Activated CD4-positive, alpha-beta memory T cell treated with anti-CD3 and anti-CD28 coated beads for 36 hours (primary cell): ENCODE measurements at regions not wholly inside any gene's neighbourhood (a gene's known extent, or its start where the extent isn't known, plus 50 kb on each side); places are given as distances from the start of the nearest gene placed in this dataset.
"Not testable (repeated sequence)": the region's sequence is repeated elsewhere in the genome, so short reads cannot be mapped to it uniquely, and the experiment has no call there.

Experiments
- CTCF ChIA-PET: fragments of 350-600 bp; sonication (Branson Sonifier 250); formaldehyde crosslinking; loops from one replicate; lab custom pipeline; 2021; ENCODE audit warnings: antibody characterized with exemption, inconsistent platforms; lab: Charles Lee
- POLR2A ChIA-PET: fragments of 350-600 bp; sonication (Branson Sonifier 250); formaldehyde crosslinking; loops from one replicate; lab custom pipeline; 2021; ENCODE audit warnings: antibody characterized with exemption; lab: Charles Lee
- DNase-seq: peaks from one replicate; pipeline ENCODE4 v3.0.0-alpha.2; 2020
- H3K27ac Mint-ChIP-seq: one replicate; pipeline ENCODE4 v1.8.0; 2021; ENCODE audit warnings: mixed read lengths
- H3K27me3 Mint-ChIP-seq: one replicate; pipeline ENCODE4 v1.8.0; 2021; ENCODE audit warnings: mixed read lengths
- H3K36me3 Mint-ChIP-seq: one replicate; pipeline ENCODE4 v1.8.0; 2021; ENCODE audit warnings: mixed read lengths
- H3K4me1 Mint-ChIP-seq: one replicate; pipeline ENCODE4 v1.8.0; 2021; ENCODE audit warnings: low read depth, mixed read lengths
- H3K4me3 Mint-ChIP-seq: one replicate; pipeline ENCODE4 v1.8.0; 2021; ENCODE audit warnings: mild to moderate bottlenecking, mixed read lengths
- H3K9me3 Mint-ChIP-seq: one replicate; pipeline ENCODE4 v1.8.0; 2021; ENCODE audit warnings: mixed read lengths
- intact Hi-C: fragments of 100-400 bp; cut with micrococcal nuclease; formaldehyde crosslinking; loops from one replicate; pipeline ENCODE4 v1.15.1; 2023

DNA sequence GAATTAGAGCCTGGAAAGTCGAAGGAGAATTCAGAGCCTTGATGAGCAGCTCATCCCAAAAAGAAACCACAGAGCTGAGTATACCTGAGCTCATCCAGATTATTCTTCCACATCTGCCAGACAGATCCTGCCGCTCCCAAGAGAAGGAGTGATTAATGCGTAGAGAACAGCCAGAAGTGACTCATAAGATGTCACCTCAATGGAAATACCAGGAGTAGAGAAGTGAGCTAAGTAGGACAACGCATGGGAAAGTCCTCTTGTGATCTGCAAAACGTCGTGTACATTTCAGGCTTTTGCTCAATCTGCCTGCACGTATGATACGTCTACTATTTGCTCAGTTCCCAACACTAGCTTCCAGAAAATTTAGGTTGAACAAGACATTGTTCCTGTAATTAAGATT lies 230.5 kb upstream of the AUTS2 start:
- Mint-ChIP-seq H3K27me3 (no peaks in the 10 kb centered on the region), H3K4me3 (no peak overlapping the region), H3K4me1 (no peaks in the 10 kb centered on the region), H3K27ac (no peak overlapping the region), H3K9me3 (peaks cover 2% of the 10 kb centered on the region), H3K36me3 (no peaks in the 10 kb centered on the region)
- no peak for DNase-seq
- intact Hi-C loops, result no loop called here
- ChIA-PET CTCF (no interaction called here), POLR2A (no interaction called here)

DNA sequence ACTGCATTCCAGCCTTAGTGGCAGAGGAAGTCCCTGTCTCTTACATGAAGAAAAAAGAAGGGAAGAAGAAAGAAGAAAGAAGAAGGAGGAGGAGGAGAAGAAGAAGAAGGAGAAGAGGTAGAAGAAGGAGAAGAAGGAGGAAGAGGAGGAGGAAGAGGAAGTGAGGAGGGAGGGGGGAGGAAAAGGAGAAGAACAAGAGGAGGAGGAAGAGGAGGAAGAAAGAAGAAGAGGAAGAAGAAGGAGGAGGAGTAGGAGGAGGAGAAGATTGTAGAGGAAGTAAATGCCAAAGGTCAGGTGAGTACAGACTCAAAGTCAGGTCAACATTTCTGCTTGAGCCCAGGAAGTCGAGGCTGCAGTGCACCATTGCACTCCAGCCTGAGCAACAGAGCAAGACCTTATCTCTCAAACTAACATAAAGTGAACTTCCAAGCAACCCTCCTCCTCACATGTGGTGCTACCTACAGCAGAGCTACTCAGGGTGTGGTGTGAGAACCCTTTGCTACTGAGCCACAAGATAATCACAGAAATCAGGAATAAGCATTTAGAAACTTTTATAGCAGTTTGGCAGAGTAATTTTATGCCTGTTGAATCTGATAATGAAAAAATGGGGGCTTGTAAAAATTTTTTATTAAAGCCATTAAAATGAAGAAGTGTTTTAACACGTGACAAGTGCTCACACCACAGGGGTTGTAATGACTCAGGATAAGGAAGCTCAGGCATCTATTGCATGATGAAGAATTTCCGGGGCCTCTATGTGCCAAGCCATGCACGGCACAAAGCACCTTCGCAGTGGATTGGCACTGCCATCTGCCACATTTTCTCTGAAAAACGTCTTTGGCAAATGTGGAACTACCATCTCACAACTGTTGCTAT lies 224.9 kb upstream of the AUTS2 start:
- Mint-ChIP-seq H3K9me3 (peaks cover 4% of the 10 kb centered on the region), H3K27me3 (no peaks in the 10 kb centered on the region), H3K4me3 (no peak overlapping the region), H3K36me3 (no peaks in the 10 kb centered on the region), H3K27ac (no peak overlapping the region), H3K4me1 (no peaks in the 10 kb centered on the region)
- intact Hi-C loops, result no loop called here
- POLR2A ChIA-PET, result no interaction called here
- DNase-seq, result no peak
- CTCF ChIA-PET, result no interaction called here

DNA sequence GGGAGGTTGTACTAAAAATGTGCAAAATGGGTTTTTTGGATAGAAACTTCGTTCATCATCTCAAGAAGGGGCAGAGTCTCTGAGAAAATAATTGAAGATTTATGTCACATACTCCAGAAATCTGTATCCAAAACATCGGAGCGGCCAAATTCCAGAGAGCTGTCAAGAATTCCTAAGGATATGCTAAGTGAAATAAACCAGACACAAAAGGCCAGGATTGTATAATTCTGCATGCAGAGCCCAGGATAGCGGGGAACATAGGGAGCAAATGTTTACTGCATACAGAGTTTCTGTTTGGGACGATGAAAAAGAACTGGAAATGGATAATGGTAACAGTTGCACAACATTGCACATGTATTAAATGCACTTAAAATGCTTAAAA lies 224.2 kb upstream of the AUTS2 start:
- Mint-ChIP-seq H3K27me3 (no peaks in the 10 kb centered on the region), H3K4me3 (no peak overlapping the region), H3K4me1 (no peaks in the 10 kb centered on the region), H3K27ac (no peak overlapping the region), H3K9me3 (peaks cover 7% of the 10 kb centered on the region), H3K36me3 (no peaks in the 10 kb centered on the region)
- ChIA-PET POLR2A (no interaction called here), CTCF (no interaction called here)
- intact Hi-C loops, result no loop called here
- DNase-seq, result no peak

DNA sequence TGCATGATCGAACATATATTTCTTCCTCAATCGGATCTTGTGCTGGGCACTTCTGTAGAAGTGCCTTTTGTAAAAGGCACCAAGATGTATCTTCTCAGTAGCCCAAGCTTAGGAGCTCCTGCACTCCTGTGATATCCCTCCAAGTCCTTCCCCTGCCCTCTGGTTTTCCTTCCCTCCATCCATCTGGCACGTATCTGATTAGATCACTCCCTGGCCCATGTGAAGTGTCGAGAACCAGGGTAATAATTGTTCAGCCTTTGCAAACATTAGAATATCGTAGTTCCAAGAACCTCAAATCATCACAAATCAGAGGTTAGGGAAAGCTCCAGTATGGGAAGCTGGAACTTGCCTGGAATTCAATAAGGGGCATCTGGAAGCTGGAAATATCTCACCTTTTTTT lies 221.1 kb upstream of the AUTS2 start:
- Mint-ChIP-seq H3K36me3 (no peaks in the 10 kb centered on the region), H3K27me3 (no peaks in the 10 kb centered on the region), H3K4me3 (no peak overlapping the region), H3K9me3 (peaks cover 5% of the 10 kb centered on the region), H3K4me1 (no peaks in the 10 kb centered on the region), H3K27ac (no peak overlapping the region)
- ChIA-PET POLR2A (no interaction called here), CTCF (no interaction called here)
- no peak for DNase-seq
- intact Hi-C loops, result no loop called here

DNA sequence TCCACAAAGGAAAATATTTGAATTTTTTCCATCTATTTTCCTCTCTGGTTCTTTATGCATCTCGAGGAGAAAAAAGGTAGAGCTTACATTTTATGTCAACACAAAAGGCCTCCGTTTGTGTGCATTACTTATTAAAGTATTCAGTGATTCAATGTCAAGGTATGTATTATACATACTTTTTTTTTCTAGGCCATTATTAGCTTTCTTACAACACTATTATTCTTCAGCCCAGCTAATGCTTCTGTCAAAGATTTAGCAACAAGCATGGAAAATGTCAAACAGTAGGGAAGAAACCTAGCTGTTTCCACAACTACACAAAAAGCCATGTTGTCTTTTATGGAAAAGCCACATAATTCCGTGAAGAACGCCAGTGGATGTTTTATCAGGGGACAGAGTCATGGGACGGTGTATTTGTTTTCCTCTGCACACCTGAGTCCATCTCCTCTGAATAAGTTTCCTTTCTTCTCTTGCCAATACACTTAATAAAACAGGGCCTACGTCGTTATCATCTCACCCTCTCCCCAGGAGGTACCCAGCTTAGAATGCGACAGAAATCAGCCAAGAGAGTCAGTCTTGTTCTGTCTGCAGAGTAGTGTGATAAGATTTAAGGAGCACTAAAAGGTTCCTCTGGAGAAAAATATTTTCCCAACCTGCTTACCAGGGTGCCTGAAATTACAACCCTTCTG lies 209.7 kb upstream of the AUTS2 start:
- intact Hi-C loops, result no loop called here
- no peak for DNase-seq
- no peaks in the 10 kb centered on the region for H3K27me3 Mint-ChIP-seq
- peaks cover 2% of the 10 kb centered on the region for H3K9me3 Mint-ChIP-seq
- ChIA-PET POLR2A (no interaction called here), CTCF (no interaction called here)
- no peaks in the 10 kb centered on the region for H3K4me1 Mint-ChIP-seq
- no peak overlapping the region for H3K4me3 Mint-ChIP-seq
- no peaks in the 10 kb centered on the region for H3K36me3 Mint-ChIP-seq
- H3K27ac Mint-ChIP-seq, result no peak overlapping the region

DNA sequence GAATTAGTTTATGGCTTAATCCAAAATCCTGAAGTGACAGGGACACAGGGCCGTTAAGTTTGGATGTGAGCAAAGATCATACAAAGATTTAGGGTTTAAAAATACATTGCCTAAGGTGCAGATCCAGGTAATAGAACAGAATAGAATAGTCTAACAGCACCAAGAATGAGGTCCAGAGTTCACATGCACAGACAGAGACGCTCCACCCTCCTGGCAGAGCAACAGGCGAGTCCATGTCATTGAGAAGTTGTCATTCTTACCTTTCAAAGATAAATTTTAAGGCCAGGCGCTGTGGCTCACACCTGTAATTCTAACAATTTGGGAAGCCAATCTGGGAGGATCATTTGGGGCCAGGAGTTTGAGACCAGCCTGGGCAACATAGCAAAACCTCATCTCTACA lies 209.1 kb upstream of the AUTS2 start:
- DNase-seq, result no peak
- H3K27ac Mint-ChIP-seq, result no peak overlapping the region
- no peak overlapping the region for H3K4me3 Mint-ChIP-seq
- intact Hi-C loops, result no loop called here
- CTCF ChIA-PET, result no interaction called here
- no peaks in the 10 kb centered on the region for H3K4me1 Mint-ChIP-seq
- POLR2A ChIA-PET, result no interaction called here
- no peaks in the 10 kb centered on the region for H3K27me3 Mint-ChIP-seq
- no peaks in the 10 kb centered on the region for H3K36me3 Mint-ChIP-seq
- H3K9me3 Mint-ChIP-seq, result peaks cover 2% of the 10 kb centered on the region

DNA sequence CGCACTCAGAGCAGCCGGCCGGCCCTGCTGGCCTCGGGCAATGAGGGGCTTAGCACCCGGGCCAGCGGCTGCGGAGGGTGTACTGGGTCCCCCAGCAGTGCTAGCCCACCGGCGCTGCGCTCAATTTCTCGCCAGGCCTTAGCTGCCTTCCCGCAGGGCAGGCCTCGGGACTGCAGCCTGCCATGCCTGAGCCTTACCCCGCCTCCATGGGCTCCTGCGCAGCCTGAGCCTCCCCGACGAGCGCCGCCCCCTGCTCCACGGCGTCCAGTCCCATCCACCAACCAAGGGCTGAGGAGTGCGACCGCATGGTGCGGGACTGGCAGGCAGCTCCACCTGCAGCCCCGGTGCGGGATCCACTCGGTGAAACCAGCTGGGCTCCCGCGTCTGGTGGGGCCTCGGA lies 204.4 kb upstream of the AUTS2 start:
- DNase-seq, CTCF ChIA-PET, H3K36me3 Mint-ChIP-seq, H3K27me3 Mint-ChIP-seq, POLR2A ChIA-PET, H3K27ac Mint-ChIP-seq, H3K4me3 Mint-ChIP-seq, H3K4me1 Mint-ChIP-seq, H3K9me3 Mint-ChIP-seq, intact Hi-C loops: not testable (repeated sequence)

DNA sequence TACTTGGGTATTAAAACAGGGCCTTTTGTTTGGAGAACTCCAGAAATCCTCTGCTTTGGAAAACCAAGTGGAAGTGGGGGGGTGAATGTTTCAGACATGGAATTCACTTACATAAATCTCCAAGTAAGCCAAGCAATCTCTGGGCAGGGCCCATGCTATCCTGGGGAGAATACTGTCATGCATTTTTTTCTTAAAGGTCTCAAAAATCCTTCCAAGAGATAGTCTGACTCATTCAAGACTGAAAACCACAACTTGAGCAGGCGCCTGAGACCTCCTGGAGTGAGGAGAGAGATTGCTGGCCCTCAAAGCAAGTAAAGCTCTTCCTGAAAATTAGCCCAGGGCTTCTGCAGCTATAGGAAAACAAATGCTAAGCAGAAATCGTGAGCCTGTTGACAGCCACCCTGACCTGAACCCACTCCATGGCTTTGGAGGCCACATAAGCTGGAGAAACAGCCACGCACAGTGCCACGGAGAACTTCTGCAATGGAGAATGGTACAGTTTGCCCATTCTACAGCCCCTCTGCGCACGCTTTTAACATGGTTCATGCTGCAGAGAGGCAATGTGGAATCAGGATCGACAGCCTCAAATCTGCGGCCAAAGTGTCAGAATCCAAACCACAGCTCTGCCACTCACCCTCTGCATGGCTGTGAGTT lies 203.1 kb upstream of the AUTS2 start:
- Mint-ChIP-seq H3K27ac (no peak overlapping the region), H3K4me3 (no peak overlapping the region), H3K36me3 (no peaks in the 10 kb centered on the region), H3K27me3 (no peaks in the 10 kb centered on the region), H3K9me3 (peaks cover 2% of the 10 kb centered on the region), H3K4me1 (no peaks in the 10 kb centered on the region)
- no peak for DNase-seq
- POLR2A ChIA-PET, result no interaction called here
- CTCF ChIA-PET, result no interaction called here
- intact Hi-C loops, result no loop called here

DNA sequence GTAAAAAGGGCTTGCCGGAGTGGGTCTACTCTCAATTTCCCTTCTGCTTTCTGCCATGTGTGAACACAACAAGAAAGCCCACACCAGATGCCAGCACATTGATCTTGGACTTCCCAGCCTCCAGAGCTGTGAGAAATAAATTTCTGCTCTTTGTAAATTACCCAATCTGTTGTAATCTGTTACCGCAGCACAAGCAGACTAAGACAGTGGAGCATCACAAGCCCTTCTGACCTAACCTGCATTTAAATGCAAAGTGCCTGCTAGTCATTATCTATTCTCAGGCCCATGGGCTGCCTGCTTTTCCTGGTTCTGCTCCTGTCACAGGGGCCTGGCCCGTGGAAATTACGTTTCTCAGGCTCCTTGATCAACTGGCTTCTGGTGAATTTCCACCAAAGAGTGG lies 199.3 kb upstream of the AUTS2 start:
- DNase-seq, result no peak

DNA sequence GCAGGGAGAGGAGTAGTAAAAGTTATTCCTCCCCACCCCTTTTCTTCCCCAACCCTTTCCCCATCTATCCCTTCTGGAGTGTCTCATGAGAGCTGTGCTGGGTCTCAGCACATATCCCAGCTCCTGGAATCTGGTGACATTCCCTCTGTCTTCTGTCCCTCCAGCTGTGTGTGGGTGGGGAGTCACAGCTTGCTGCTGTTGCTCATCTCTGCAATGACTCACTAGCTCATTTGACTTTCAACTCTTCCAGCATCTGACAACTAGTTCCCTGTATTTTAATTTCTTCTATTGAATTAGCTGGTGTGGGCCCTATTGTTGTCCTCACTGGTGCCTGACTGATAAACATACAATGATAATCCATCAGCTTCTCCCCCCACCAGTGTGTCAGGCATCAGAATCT lies 198.9 kb upstream of the AUTS2 start:
- Mint-ChIP-seq H3K36me3 (no peaks in the 10 kb centered on the region), H3K27ac (no peak overlapping the region), H3K9me3 (no peaks in the 10 kb centered on the region), H3K4me3 (no peak overlapping the region), H3K4me1 (no peaks in the 10 kb centered on the region), H3K27me3 (no peaks in the 10 kb centered on the region)
- no peak for DNase-seq
- POLR2A ChIA-PET, result no interaction called here
- intact Hi-C loops, result no loop called here
- CTCF ChIA-PET, result no interaction called here

More for the DNA sequence above, 199.3 kb upstream of the AUTS2 start:
- CTCF ChIA-PET, result no interaction called here
- no peaks in the 10 kb centered on the region for H3K36me3 Mint-ChIP-seq
- no peak overlapping the region for H3K4me3 Mint-ChIP-seq
- H3K9me3 Mint-ChIP-seq, result no peaks in the 10 kb centered on the region
- no peaks in the 10 kb centered on the region for H3K27me3 Mint-ChIP-seq
- intact Hi-C loops, result no loop called here
- POLR2A ChIA-PET, result no interaction called here
- no peak overlapping the region for H3K27ac Mint-ChIP-seq
- H3K4me1 Mint-ChIP-seq, result no peaks in the 10 kb centered on the region

DNA sequence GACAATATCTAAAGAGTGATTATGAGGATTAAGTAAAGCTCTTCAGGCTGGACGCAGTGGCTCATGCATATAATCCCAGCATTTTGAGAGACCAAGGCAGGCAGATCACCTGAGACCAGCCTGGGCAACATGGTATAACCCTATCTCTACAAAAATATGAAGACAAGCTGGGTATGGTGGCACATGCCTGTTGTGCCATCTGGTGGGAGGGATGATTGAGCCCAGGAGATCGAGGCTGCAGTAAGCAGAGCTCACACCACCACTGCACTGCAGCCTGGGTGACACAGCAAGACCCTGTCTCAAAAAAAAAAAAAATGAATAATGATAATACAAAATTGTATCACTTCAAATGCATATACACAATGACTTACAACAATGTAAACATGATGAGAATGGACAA lies 195.6 kb upstream of the AUTS2 start:
- Mint-ChIP-seq H3K36me3 (no peaks in the 10 kb centered on the region), H3K9me3 (peaks cover 2% of the 10 kb centered on the region), H3K4me3 (no peak overlapping the region), H3K27me3 (no peaks in the 10 kb centered on the region), H3K27ac (no peak overlapping the region), H3K4me1 (no peaks in the 10 kb centered on the region)
- intact Hi-C loops, result no loop called here
- no peak for DNase-seq
- POLR2A ChIA-PET, result no interaction called here
- CTCF ChIA-PET, result no interaction called here

DNA sequence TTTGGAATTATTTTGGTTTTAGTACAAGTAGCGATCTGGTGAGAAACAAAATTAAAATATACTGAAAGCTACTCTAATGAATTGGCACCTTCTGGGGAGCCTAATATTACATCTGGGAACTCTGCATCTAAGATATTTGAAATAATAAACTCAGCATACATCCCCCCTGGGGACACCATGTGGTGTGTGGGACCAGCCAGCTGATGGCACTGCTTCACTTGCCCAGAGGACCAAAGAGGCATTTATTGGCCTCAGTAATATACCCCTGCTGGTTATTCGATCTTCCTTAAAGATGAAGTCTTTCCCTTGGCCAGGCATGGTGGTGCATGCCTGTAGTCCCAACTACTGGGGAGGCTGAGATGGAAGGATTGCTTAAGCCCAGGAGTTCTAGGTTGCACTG lies 195.1 kb upstream of the AUTS2 start:
- Mint-ChIP-seq H3K4me3 (no peak overlapping the region), H3K9me3 (peaks cover 2% of the 10 kb centered on the region), H3K4me1 (no peaks in the 10 kb centered on the region), H3K27ac (no peak overlapping the region), H3K27me3 (no peaks in the 10 kb centered on the region), H3K36me3 (no peaks in the 10 kb centered on the region)
- intact Hi-C loops, result no loop called here
- ChIA-PET CTCF (no interaction called here), POLR2A (no interaction called here)
- DNase-seq, result no peak
